ENCODE measurements at regions not wholly inside any gene's neighbourhood (a gene's known extent, or its start where the extent isn't known, plus 50 kb on each side); places are given as distances from the start of the nearest gene placed in this dataset.

DNA sequence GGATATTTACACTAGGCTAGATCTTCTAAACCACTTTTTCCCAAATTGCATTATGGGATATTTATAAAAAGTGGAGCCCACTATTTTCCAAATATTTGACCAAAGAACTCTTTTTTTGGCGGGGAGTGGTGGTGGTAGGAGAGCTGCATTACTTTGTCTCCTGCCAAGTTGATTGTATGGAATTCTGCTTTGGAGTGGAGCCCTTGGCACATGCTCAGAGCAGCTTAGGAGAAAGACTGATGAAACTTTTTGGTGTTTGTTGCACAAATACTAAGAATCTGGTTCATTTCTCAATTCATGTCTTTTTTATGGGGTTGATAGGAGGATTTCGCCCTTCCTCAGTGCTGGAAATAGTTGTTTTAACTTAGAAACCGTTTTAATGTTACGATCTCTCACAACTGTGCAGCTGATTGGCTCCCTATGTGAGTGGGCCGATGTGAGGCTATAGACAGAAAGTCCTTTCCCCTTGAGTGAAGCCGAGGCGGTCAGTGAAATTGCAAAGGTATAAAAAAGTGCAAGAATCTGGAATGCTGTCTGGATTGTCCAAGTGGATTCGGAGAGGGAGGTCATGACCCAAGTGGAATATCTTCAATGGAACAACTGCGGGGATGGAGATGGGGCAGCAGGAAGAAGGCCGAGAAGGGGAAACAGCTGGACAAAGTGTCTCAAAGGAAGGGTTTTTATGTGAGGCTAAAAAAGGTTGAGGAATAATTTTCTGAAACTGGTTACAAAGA lies 415.9 kb downstream of the FGF9 start:
- TF ChIP-seq, protein P1, sequence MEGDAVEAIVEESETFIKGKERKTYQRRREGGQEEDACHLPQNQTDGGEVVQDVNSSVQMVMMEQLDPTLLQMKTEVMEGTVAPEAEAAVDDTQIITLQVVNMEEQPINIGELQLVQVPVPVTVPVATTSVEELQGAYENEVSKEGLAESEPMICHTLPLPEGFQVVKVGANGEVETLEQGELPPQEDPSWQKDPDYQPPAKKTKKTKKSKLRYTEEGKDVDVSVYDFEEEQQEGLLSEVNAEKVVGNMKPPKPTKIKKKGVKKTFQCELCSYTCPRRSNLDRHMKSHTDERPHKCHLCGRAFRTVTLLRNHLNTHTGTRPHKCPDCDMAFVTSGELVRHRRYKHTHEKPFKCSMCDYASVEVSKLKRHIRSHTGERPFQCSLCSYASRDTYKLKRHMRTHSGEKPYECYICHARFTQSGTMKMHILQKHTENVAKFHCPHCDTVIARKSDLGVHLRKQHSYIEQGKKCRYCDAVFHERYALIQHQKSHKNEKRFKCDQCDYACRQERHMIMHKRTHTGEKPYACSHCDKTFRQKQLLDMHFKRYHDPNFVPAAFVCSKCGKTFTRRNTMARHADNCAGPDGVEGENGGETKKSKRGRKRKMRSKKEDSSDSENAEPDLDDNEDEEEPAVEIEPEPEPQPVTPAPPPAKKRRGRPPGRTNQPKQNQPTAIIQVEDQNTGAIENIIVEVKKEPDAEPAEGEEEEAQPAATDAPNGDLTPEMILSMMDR (IDR thresholded peaks at IDR 0.05; ENCODE audit: control extremely low read depth in 1 of 3, insufficient read depth in 1 of 3, low read depth in 1 of 3, low read length in 3 of 3): no peak
- TF ChIP-seq RXRA (IDR thresholded peaks at IDR 0.05; ENCODE audit: insufficient read depth, low read depth, low read length) (no peak), POLR2A (IDR thresholded peaks at IDR 0.05; ENCODE audit: control extremely low read depth in 1 of 2, low read depth in 2 of 2, low read length in 2 of 2) (no peak), TEAD4 (IDR thresholded peaks at IDR 0.05; ENCODE audit: low read depth, low read length) (no peak), CREB1 (IDR thresholded peaks at IDR 0.05) (no peak), TBP (IDR thresholded peaks at IDR 0.05; ENCODE audit: low read depth, low read length) (no peak), TAF1 (IDR thresholded peaks at IDR 0.05; ENCODE audit: low read depth, low read length) (no peak)
